CD4-positive, alpha-beta memory T cell (primary cell): ENCODE measurements at regions not wholly inside any gene's neighbourhood (a gene's known extent, or its start where the extent isn't known, plus 50 kb on each side); places are given as distances from the start of the nearest gene placed in this dataset.

Source experiments
- CTCF ChIA-PET: fragments of 350-600 bp; sonication (Branson Sonifier 250); formaldehyde crosslinking; loops from one replicate; lab custom pipeline; 2021; ENCODE audit warnings: inconsistent platforms; ENCODE audit not compliant: partially characterized antibody; lab: Charles Lee
- POLR2A ChIA-PET: fragments of 350-600 bp; sonication (Branson Sonifier 250); formaldehyde crosslinking; loops from one replicate; lab custom pipeline; 2021; ENCODE audit not compliant: partially characterized antibody; lab: Charles Lee
- DNase-seq, 5 donors: peaks; one replicate each; pipeline versions ENCODE4 v3.0.0 to v3.0.0-alpha.2; 2020 to 2022; ENCODE audit warnings: mixed read lengths in 1 of 5
- H3K27ac ChIP-seq: one replicate; pipeline ENCODE4 v1.7.0; 2013; ENCODE audit warnings: low read depth, low read length
- H3K27me3 ChIP-seq: 2 replicates; pipeline ENCODE4 v1.7.0; 2013; ENCODE audit warnings: mild to moderate bottlenecking, low read length, moderate library complexity; ENCODE audit not compliant: insufficient read depth
- H3K36me3 ChIP-seq: 2 replicates; pipeline ENCODE4 v1.7.0; 2013; ENCODE audit warnings: mild to moderate bottlenecking, low read length, moderate library complexity; ENCODE audit not compliant: insufficient read depth
- H3K4me1 ChIP-seq: 2 replicates; pipeline ENCODE4 v1.7.0; 2013; ENCODE audit warnings: mild to moderate bottlenecking, low read length, moderate library complexity; ENCODE audit not compliant: insufficient read depth
- H3K4me3 ChIP-seq, 2 donors: one replicate each; pipeline ENCODE4 v1.7.0; 2013; ENCODE audit warnings: low read length in 2 of 2, mild to moderate bottlenecking in 1 of 2
- H3K9me3 ChIP-seq, 2 donors: one replicate each; pipeline ENCODE4 v1.7.0; 2013; ENCODE audit warnings: low read length in 2 of 2, control low read depth in 1 of 2; ENCODE audit not compliant: control insufficient read depth in 1 of 2
- H3K27ac Mint-ChIP-seq, 7 donors: one replicate each; pipeline ENCODE4 v1.8.0; 2020 to 2021; ENCODE audit warnings: mixed read lengths in 7 of 7, mild to moderate bottlenecking in 6 of 7, inconsistent platforms in 3 of 7, moderate library complexity in 3 of 7
- H3K27me3 Mint-ChIP-seq, 2 donors: one replicate each; pipeline ENCODE4 v1.8.0; 2020 to 2021; ENCODE audit warnings: mixed read lengths in 2 of 2
- H3K36me3 Mint-ChIP-seq, 2 donors: one replicate each; pipeline ENCODE4 v1.8.0; 2020 to 2021; ENCODE audit warnings: mixed read lengths in 2 of 2, inconsistent platforms in 1 of 2, mild to moderate bottlenecking in 1 of 2
- H3K4me1 Mint-ChIP-seq, 4 donors: one replicate each; pipeline ENCODE4 v1.8.0; 2020 to 2021; ENCODE audit warnings: mixed read lengths in 4 of 4, mild to moderate bottlenecking in 1 of 4
- H3K4me3 Mint-ChIP-seq, 8 donors: one replicate each; pipeline ENCODE4 v1.8.0; 2020 to 2021; ENCODE audit warnings: mixed read lengths in 8 of 8, mild to moderate bottlenecking in 7 of 8, moderate library complexity in 6 of 8, inconsistent platforms in 3 of 8
- H3K9me3 Mint-ChIP-seq, 8 donors: one replicate each; pipeline ENCODE4 v1.8.0; 2020 to 2021; ENCODE audit warnings: mixed read lengths in 8 of 8, mild to moderate bottlenecking in 5 of 8, inconsistent platforms in 3 of 8, moderate library complexity in 1 of 8
- intact Hi-C: fragments of 100-400 bp; cut with micrococcal nuclease; formaldehyde crosslinking; loops from one replicate; pipeline ENCODE4 v1.15.1; 2023

DNA sequence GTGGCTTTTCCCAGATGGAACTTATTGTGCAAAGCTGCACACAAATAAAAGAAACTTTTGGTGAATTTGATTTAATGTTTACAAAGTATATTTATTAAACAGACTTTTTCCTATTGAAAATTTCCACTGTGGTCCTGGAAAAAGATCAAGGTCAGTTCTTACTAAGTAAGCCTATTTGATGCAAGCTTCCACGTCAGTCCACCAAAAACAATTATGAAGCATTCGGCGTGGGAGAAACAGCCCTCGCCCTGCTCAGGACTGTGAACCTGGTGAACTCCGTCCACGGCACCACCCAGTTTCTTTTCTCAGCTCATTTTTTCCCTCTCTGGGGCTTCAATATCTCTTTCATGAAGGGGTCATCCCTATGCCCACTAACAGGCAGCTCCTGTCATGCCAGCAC is 149.8 kb downstream of the EFNB2 start:
- Mint-ChIP-seq H3K27me3 (no peaks in the 10 kb centered on the region), H3K4me3 (no peak overlapping the region), H3K9me3 (peaks cover 0 to 4% (median 0%) of the 10 kb centered on the region in 8 donors), H3K36me3 (no peaks in the 10 kb centered on the region), H3K27ac (no peak overlapping the region), H3K4me1 (no peaks in the 10 kb centered on the region)
- Histone ChIP-seq H3K4me3 (no peak overlapping the region), H3K36me3 (no peaks in the 10 kb centered on the region), H3K4me1 (no peaks in the 10 kb centered on the region), H3K27me3 (no peaks in the 10 kb centered on the region), H3K9me3 (no peaks in the 10 kb centered on the region), H3K27ac (no peak overlapping the region)
- POLR2A ChIA-PET = no interaction called here
- intact Hi-C loops = no loop called here
- no peak for DNase-seq
- CTCF ChIA-PET = no interaction called here

DNA sequence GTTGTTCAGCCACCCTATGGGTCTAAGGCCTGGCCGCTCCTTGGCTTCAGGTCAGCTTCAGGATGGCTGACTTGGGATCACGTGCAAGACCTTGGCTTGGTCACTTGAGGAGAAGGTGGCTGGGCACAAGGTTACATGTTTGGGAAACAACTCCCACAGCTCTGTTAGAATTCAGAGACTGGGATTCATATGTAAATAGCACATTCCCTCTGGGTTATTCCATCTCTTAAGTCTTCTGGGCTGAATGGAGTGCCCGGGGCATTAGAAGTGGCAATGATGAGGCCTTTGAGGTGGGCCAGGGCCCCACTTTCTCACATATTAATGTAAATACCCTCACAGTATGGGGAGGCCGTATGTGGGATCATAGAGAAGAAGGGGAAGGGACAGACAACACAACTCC is 150.9 kb downstream of the EFNB2 start:
- POLR2A ChIA-PET = no interaction called here

DNA sequence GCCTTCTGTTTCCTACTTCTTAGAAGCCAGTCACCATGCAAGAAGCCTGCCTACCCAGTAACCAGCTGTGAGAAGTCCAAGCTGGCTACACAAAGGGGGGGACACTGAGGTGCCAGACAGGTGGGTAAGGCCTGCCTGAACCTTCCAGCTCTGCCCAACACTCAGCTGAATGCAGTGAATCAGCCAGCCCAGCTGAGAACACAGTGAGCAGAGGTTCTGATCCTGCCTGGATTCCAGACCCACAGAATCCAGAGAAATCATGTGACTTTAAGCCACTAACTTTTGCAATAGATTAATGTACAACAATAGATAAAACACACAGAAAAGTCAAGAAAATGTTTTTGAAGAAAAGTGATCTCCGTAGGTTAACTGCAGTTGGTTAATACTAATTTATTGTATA is 151.7 kb downstream of the EFNB2 start:
- Histone ChIP-seq H3K36me3 (no peaks in the 10 kb centered on the region), H3K4me1 (no peaks in the 10 kb centered on the region), H3K27me3 (no peaks in the 10 kb centered on the region), H3K4me3 (no peak overlapping the region), H3K27ac (no peak overlapping the region), H3K9me3 (no peaks in the 10 kb centered on the region)
- POLR2A ChIA-PET = no interaction called here
- Mint-ChIP-seq H3K36me3 (no peaks in the 10 kb centered on the region), H3K9me3 (peaks cover 0 to 1% (median 0%) of the 10 kb centered on the region in 8 donors), H3K4me1 (no peaks in the 10 kb centered on the region), H3K4me3 (no peak overlapping the region), H3K27me3 (no peaks in the 10 kb centered on the region), H3K27ac (no peak overlapping the region)
- no peak for DNase-seq
- CTCF ChIA-PET = no interaction called here
- intact Hi-C loops = no loop called here

More for the DNA sequence above, 150.9 kb downstream of the EFNB2 start:
- intact Hi-C loops = no loop called here
- H3K4me3 Mint-ChIP-seq = no peak overlapping the region
- no peaks in the 10 kb centered on the region for H3K9me3 ChIP-seq
- H3K4me1 ChIP-seq = no peaks in the 10 kb centered on the region
- no peaks in the 10 kb centered on the region for H3K27me3 ChIP-seq
- H3K27ac Mint-ChIP-seq = no peak overlapping the region
- H3K27ac ChIP-seq = no peak overlapping the region
- H3K27me3 Mint-ChIP-seq = no peaks in the 10 kb centered on the region
- peaks cover 0 to 1% (median 0%) of the 10 kb centered on the region in 8 donors for H3K9me3 Mint-ChIP-seq
- H3K36me3 ChIP-seq = no peaks in the 10 kb centered on the region
- H3K36me3 Mint-ChIP-seq = no peaks in the 10 kb centered on the region
- no peaks in the 10 kb centered on the region for H3K4me1 Mint-ChIP-seq
- H3K4me3 ChIP-seq = no peak overlapping the region
- no peak for DNase-seq
- CTCF ChIA-PET = no interaction called here

DNA sequence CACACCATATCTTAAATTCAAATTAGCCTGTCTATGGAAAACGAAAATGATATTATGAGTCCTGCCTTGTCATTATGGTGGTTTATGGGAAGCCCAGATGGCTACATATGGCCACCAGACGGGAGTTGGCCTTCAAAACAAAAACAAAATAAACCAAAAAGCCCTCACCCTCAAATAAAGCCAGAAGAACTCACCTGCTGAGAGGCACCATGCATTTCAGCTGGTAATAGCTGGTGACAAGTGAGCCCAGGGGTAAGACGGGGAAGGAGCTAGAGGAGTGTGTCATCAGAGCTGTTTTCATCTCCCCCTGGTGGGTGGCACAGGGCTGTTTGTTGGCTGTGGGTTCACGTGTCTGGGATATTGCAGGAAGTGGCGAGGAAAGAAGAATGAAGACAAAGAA is 152.9 kb downstream of the EFNB2 start:
- no peak for DNase-seq
- intact Hi-C loops = no loop called here
- Histone ChIP-seq H3K27me3 (no peaks in the 10 kb centered on the region), H3K4me1 (no peaks in the 10 kb centered on the region), H3K9me3 (no peaks in the 10 kb centered on the region), H3K4me3 (no peak overlapping the region), H3K36me3 (no peaks in the 10 kb centered on the region), H3K27ac (no peak overlapping the region)
- no peak overlapping the region for H3K4me3 Mint-ChIP-seq
- ChIA-PET CTCF (no interaction called here), POLR2A (no interaction called here)
- H3K9me3 Mint-ChIP-seq = peaks cover 0 to 4% (median 0%) of the 10 kb centered on the region in 8 donors
- no peaks in the 10 kb centered on the region for H3K36me3 Mint-ChIP-seq
- H3K4me1 Mint-ChIP-seq = no peaks in the 10 kb centered on the region
- no peak overlapping the region for H3K27ac Mint-ChIP-seq
- no peaks in the 10 kb centered on the region for H3K27me3 Mint-ChIP-seq

DNA sequence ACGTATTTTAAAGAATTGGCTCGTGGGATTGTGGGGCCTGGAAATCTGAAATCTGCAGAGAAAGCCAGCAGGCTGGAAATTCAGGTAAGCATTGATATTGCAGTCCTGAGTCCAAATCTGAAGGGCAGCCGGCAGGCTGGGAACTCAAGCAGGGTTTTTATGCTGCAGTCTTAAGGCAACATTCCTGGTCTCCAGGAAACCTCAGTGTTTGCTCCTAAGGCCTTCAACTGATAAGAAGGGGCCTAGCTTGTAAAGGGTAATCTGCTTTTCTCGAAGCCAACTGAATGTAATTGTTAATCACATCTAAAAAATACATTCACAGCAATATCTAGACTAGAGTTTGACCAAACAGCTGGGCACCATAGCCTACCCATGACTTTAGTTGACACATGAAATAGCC is 154.4 kb downstream of the EFNB2 start:
- CTCF ChIA-PET = no interaction called here

DNA sequence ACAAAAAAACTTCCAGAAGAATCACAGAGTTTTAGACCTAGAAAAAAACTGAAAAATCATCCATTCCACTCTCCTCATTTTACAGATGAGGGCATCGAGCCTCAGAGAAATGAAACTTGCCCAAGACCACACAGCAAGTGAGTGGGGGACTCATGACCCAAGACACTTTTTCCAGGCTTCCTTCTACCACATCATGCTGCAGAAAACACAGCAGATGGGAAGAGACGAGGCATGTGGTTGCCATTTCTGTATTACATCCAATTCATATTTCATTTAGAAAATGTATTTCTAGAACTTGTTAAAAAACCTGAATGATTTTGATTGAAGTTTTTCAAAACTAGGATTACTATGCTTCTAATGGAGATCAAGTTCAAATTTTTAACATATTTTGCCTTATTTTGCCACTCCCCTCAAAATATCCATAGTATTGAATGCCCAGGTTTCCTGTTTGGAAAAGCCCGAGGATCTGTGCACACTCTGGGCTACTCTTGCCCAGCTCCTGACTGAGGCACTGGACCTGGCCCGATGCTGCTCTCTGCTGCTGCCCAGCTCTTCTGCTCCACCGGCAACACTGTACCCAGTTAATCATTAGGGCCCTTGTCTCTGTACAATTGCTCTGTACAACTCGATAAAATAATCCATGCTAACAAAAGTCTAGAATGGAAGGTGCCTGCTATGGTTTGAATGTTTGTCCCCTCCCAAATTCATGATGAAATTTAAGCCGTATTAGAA is 157.4 kb downstream of the EFNB2 start:
- CTCF ChIA-PET = no interaction called here
- Histone ChIP-seq H3K27me3 (no peaks in the 10 kb centered on the region), H3K4me3 (no peak overlapping the region), H3K36me3 (no peaks in the 10 kb centered on the region), H3K27ac (no peak overlapping the region), H3K9me3 (no peaks in the 10 kb centered on the region), H3K4me1 (no peaks in the 10 kb centered on the region)
- no peaks in the 10 kb centered on the region for H3K4me1 Mint-ChIP-seq
- H3K4me3 Mint-ChIP-seq = no peak overlapping the region
- peaks cover 0 to 4% (median 0%) of the 10 kb centered on the region in 8 donors for H3K9me3 Mint-ChIP-seq
- no peaks in the 10 kb centered on the region for H3K36me3 Mint-ChIP-seq
- H3K27me3 Mint-ChIP-seq = peaks cover 0 to 2% of the 10 kb centered on the region in 2 donors
- intact Hi-C loops = no loop called here
- POLR2A ChIA-PET = no interaction called here
- H3K27ac Mint-ChIP-seq = no peak overlapping the region
- DNase-seq = no peak

More for the DNA sequence above, 154.4 kb downstream of the EFNB2 start:
- Histone ChIP-seq H3K36me3 (no peaks in the 10 kb centered on the region), H3K27me3 (no peaks in the 10 kb centered on the region), H3K4me1 (no peaks in the 10 kb centered on the region), H3K4me3 (no peak overlapping the region), H3K27ac (no peak overlapping the region), H3K9me3 (no peaks in the 10 kb centered on the region)
- Mint-ChIP-seq H3K27ac (no peak overlapping the region), H3K4me3 (no peak overlapping the region), H3K36me3 (no peaks in the 10 kb centered on the region), H3K4me1 (no peaks in the 10 kb centered on the region), H3K9me3 (peaks cover 0 to 4% (median 0%) of the 10 kb centered on the region in 8 donors), H3K27me3 (no peaks in the 10 kb centered on the region)
- POLR2A ChIA-PET = no interaction called here
- intact Hi-C loops = no loop called here
- no peak for DNase-seq

DNA sequence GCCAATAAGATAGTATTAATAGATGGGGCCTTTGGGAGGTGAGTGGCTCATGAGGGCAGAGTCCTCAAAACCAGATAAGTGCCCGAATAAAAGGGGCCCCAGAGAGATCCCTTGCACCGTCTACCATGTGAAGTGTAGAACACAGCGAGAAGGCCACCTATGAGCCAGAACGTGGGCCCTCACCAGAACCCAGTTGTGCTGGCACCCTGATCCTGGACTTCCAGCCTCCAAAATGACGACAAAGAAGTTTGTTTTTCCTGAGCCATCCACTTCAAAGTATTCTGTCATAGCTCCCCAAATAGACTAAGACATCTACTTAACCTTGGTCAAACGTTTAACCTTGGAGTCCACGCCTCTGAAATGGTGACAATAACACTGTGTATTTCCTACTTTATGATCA is 158.1 kb downstream of the EFNB2 start:
- H3K27me3 Mint-ChIP-seq = peaks cover 0 to 2% of the 10 kb centered on the region in 2 donors
- H3K27ac Mint-ChIP-seq = no peak overlapping the region
- CTCF ChIA-PET = no interaction called here
- H3K9me3 Mint-ChIP-seq = peaks cover 0 to 4% (median 0%) of the 10 kb centered on the region in 8 donors
- H3K36me3 Mint-ChIP-seq = no peaks in the 10 kb centered on the region
- H3K4me3 Mint-ChIP-seq = no peak overlapping the region
- Histone ChIP-seq H3K36me3 (no peaks in the 10 kb centered on the region), H3K27ac (no peak overlapping the region), H3K27me3 (no peaks in the 10 kb centered on the region), H3K9me3 (no peaks in the 10 kb centered on the region), H3K4me1 (no peaks in the 10 kb centered on the region), H3K4me3 (no peak overlapping the region)
- no peaks in the 10 kb centered on the region for H3K4me1 Mint-ChIP-seq
- POLR2A ChIA-PET = no interaction called here
- intact Hi-C loops = no loop called here
- no peak for DNase-seq
